SIG-M5 treated with dmso at 0.1 percent for 504 hours (cell line): ENCODE measurements at regions not wholly inside any gene's neighbourhood (a gene's known extent, or its start where the extent isn't known, plus 50 kb on each side); places are given as distances from the start of the nearest gene placed in this dataset.

ENCODE experiments used
- DNase-seq: peaks from one replicate; lab custom pipeline; 2025; ENCODE audit not compliant: unreplicated experiment; lab: John Stamatoyannopoulos, UW

DNA sequence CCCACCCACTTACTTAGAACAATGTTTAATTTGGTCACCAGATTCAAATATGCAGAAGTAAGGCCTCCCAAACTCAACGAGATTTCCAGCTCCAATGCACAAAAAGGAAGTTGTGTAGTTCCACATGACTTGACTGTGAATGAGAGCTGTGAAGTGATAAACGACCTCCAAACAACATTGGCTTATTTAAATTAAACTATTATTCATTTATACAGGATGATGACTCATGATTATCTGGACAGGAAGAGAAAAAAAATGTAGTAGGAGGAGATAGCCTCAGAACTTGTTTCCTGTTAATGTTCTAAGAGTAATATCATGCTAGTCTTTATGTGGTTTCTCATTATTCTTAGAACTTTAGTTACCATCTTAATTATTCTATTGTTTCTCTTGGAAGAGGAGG, 237.3 kb downstream of the C1D start:
- no peak for DNase-seq

DNA sequence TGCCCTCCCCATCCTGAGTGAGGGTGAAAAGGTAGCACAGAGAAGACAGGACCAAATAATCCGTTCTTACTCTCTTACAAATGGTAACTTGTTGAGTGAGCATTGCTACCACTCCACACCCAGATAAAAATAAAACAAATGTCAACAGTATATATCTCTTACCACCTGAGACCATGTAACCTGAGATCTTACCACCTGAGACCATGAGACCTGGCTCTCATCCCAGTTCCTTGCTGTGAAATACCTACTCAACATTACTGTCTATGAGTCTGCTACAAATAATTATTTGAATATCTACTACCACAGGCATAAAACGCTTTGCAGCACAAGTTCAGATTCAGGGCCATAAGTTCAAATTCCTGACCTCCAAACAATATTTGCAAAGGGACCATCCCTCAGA, 234.7 kb downstream of the C1D start:
- DNase-seq = no peak

DNA sequence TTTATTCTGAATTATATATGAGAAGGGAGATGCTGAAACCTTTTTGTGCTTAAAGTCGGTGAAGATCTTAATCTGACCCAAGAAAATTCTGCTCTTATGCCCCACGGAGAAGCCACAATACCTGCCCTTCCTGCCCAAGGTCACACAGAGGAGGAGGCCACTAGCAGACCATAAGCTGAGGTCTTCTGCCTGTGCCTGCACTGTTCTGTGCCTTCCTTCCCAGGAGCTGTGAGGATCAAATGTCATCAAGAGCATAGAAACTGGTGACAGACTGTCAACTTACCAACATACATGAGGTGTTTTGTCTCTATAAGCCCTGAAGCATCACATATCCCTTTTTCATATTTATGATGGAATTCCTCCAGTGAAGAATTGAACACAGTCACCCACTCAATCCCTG, 233.3 kb downstream of the C1D start:
- no peak for DNase-seq

DNA sequence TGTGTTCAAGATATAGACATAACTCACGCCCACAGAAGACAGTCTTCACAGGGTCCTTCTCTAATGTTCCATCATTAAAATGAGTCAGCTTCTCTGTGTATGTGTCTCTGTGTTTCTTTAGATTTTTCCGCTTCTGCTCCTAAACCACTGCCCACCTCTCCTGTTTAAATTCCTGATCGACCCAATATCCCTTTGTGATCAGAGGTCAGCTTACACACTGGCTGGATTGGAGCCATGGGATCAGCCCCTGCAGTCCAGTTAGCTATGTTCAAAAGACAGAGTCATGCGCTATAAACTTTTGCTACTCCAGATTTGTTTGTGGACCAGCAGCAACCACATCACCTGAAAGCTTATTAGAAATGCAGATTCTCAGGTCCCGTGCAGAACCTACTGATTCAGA, 229.2 kb downstream of the C1D start:
- DNase-seq = no peak

DNA sequence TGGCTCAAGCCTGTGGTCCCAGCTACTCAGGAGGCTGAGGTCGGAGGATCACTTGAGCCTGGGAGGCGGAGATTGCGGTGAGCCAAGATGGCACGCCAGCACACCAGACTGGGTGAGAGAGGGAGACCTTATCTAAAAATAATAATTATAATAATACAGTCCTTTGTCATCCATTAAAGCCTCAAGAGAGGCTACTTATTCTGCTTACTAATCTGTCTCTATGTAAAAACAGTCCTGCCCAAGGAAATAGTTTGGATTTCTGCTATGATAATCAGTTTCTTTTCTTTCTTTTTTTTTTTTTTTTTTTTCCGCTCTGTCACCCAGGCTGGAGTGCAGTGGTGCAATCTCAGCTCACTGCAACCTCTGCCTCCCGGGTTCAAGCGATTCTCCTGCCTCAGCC, 228.3 kb downstream of the C1D start:
- DNase-seq = no peak

DNA sequence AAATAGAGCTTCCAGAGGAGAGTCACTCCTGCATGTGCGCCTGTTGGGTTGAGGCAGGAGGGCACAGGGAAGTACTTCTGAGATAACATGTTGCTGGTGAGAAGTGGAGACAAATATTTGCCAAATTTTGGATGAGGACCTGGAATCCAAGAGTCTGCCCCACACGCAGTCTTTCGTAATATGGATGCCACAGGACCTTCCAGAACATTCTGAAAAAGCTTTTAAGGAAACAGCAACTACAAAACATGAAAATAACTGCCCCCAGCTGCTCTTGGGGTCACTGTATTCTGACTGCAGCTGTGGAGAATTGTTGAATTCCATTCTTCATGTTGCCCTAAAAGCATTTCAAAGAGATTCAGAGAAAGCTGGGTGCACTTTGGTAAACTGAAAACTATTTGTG, 227.5 kb downstream of the C1D start:
- no peak for DNase-seq

DNA sequence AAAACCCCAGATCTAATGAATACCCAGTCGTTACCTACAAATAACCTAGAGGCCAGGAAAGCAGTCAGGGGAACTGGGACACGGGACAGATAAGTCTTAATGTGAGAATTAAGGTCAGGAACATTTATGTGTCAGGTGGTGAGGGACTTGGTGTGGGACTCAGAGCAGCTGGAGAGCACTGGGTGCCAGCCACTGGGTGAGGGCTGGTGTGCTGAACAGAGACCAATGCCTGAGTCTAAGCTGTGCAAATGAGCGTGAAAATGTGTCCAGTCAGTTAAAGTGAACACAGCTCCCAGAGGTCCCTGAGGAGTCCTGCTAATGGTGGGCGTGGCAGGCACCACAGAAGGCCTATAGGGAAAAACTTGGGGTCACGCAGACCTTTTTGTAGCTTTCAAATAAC, 225.9 kb downstream of the C1D start:
- DNase-seq = no peak

DNA sequence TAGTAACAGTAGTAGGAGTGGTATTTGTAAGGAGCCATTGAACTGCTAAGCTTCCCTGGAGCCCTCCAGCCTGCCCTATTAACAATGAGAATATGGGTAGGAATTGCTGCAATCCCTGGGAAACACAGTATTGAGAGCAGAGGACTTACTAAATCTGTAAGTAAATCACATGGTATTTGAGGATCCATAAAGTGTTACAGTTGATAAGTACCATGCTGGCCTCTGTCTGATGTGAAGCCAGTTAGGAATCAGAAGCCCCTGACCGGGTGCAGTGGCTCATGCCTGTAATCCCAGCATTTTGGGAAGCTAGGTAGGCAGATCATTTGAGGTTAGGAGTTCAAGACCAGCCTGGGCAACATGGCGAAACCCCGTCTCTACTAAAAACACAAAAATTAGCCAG, 224.6 kb downstream of the C1D start:
- no peak for DNase-seq

DNA sequence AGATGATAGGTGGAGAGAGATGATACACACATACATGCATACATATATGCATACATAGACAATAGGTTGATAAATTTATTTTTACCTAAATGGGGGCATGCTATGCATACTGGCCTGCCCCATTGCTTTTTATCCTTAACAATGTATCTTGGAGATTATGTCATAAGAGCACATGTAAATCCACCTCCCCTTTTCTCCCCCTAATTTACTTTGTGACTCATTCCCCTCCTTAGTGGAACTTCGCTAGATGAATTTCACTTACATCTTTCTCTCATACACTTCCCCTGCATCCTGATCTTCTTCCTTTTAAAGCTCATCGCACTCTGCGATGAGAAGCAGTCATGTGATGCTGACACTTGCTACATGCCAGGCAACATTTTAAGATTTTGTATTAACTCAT, 223.6 kb downstream of the C1D start:
- no peak for DNase-seq

DNA sequence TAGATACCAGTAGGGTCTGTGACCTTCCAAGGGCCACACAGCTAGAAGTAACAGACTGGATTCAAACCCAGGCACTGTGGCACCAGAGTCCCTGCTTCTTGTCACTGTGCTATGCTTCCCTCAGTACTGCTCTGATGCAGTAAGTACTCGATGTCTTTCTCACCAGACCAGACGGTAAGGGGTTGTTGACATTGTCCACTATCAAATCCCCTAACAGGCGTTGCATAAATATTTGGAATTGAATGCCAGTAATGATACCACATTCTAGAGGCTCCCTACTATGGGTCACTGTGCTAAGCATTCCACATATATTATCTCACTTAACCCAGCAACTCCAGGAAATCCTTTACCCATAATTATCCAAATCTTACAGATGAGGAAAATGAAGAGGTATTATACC, 223.1 kb downstream of the C1D start:
- DNase-seq = no peak

DNA sequence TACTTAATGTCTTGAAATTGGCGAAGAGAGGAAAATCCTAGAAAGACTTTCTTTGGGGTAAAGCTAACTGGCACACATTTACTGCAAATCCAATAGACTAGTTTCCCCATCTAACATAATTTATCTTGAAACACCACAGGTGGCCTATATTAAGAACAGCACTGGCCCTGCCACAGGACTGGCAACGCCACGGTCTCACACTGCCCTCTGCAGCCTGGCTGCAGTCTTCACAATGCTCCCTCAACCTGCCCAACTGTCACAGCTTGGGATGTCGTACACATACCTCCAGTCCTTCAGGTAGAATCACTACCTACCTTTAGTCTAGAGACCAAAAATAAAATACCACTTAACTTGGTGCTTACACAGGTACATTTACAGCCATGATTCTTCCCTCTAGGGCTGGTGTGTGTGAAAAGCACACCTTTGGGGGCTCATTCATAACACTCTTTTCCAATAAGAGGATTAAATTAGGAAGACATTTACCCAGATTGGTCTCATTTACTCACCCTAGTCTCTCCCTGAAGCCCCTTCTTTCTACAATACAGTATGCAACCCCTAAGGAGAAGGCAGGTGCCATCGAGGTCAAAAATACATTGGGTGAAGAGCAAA, 222.2 kb downstream of the C1D start:
- peak; percentile 49 for DNase-seq

DNA sequence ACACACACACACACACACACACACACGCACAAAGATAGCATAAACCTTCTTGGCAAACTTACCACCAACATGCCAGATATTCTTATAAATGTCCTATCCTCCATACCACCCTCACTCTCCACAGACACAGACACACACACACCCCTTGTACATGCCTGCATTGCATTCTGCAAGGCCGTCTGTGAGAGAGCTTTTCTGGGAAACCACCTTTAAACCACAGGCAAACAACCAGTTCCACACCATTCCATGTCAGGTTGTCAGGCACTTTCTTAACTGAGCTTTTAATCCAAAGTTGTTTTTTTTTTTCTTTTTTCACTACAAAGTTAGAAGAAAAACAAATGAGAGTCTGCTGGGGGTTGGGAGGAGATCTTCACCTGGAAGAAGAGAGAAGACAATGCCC, 221.1 kb downstream of the C1D start:
- DNase-seq = no peak

DNA sequence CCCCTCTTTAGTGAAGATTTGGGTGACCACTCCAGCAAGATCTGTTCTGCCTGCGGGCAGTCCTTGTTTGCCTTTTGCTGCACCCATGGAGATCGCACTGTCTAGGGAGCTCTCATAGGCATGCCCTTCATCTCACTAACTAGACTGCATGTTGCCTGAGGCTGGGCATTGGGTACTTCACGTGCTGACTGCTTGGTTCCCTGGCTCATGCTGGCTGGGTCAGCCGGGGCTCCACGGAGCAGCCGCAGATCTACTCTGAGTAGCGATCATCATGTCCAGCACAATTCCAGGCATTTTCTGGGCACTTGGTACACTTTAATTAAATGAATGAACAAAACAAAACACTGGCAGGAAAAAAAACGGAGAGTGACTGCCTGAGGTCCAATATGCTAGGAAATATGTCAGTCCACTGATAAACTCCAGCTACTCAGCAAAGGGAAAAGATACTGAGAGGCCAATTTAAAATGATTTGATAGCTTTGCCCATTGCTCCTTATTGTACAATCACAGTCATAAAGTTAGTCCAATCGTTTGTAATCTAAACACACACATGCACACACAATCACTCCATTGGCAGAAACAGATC, 220.3 kb downstream of the C1D start:
- no peak for DNase-seq

DNA sequence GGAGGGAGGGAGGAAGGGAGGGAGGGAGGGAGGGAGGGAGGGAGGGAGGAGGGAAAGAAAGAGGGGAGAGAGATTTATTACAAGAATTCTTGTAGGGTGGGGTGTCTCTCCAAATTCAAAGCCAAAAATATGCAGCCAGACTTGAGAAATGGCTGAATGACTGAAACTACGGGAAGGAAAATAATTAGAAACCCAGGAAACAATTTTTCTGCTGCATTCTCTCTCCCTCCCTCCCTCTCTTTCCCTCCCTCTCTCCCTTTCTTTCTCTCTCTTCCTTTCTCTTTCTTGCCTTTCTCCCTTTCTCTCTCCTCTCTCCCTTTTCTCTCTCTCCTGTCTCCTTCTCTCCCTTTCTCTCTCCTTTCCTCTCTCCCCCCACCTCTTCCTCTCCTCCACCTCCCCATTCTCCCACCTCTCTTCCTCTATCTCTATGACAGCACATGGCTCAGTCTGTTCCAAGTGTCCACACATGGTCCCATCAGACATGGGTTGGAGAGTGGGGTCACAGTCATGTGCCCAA, 218.7 kb downstream of the C1D start:
- DNase-seq = no peak

DNA sequence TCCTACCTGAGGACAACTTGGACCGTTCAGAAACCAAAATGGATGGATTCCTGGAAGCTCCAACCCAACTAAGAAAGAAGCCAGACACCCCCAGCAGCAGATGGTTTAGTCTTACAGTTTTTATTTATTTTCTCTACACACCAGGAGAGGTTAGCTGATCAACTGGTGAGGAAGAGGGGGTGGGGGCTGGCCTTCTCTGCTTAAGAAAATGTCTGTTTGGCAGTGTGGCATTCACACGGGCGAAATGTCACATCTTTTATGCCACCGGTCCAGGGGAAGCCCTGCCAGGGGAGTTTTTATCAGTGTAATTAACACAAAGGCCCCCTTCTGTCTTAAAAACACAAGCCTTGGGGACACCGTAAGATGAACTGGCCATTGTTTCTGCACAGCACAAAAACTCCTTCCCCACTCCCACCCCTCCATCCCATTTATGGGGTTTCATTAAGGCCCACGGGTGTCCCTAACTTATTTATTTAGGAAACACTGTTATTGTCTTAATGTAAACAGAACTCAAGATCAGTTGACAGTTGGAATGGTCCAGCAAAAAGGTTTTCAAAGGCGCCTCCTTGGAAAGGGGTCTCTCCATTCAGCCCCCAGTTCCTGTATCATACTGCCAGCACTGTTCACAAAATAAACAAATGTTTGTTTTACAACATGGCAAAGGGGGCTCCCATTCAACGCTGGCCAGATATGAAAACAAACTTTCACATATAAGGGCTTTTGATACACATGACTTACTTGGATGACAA, 217.0 kb downstream of the C1D start:
- no peak for DNase-seq

DNA sequence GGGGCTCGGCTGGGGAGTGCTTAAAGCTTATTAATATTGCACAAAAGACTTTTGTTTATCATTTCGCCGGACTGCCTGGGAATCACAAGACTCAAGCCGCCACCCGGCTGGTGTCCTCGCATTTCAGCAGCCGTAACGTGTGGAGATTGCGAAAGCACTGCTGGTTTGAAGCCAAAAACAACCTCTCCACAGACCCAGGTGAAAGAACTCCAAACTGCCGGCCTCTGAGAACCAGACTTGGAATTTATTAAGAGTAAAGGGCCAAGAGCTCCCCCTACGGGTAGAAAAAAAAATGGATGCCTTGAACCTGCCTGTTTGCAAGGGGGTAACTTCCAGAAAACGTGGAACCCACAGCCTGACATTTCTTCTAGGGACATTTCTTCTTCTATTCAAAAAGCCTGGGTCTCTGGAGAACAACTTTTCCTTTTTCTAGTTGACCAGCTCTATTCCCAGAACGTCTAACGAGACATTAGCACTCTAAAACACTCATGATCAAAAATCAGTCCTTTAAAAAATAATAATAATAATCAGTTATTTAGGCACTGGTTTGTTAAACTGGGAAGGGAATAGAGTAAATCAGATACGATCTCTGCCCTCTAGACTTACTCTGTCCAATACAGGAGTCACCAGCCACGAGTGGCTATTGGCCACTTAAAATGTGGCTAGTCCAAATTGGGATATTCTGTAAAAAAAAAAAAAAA, 216.3 kb downstream of the C1D start:
- peak; percentile 59 for DNase-seq

DNA sequence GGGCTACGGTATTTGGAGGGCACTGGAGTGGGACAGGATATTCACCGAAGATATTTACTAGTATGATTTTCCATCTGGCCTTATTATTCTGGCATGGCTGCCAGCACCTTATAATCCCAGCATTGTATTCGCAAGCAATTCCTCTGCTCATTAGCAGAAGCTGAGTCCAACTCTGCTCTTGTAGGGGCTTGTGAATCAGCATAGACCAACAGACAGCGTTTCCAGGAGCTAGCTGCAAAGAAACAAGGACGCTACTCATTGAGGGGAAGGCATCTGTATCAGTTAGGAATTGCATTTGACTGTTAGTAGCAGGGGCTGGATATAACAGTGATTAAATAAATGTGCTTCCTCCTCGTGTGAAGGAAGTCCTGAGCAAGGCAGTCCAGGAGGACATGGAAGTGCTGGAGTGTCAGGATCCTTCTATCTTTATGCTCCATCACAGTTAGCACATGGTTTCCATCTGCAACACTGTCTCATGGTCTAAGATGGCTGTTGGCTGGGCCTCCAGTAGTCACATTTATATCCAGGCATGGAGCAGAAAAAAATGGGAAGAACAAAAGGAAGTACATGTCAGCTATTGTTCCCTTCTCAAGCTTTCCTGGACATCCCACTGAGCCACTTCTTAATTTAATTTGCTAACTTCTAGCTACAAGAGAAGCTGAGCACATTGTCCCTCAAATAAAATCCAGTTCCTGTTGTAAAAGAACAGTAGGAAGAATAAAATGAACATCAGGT, 214.1 kb downstream of the C1D start:
- DNase-seq = no peak

DNA sequence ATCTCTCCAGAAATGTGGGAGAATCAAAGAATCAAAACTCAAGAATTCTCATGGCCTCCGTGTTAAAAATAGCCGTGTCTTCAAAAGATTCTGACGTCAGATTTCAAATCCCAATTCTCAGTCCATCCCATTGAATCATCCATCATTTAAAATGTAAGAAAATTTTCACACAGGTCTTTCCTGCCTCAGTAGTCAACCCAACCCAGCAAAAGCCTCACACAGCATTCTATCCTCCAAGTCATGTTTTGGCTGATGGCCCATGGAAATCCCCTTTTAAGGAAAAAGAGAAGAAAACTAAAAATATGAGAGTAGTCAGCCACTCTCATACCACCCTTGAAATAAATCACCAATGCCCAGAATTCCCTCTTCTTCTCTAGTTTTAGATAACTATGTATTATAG, 211.8 kb downstream of the C1D start:
- no peak for DNase-seq

DNA sequence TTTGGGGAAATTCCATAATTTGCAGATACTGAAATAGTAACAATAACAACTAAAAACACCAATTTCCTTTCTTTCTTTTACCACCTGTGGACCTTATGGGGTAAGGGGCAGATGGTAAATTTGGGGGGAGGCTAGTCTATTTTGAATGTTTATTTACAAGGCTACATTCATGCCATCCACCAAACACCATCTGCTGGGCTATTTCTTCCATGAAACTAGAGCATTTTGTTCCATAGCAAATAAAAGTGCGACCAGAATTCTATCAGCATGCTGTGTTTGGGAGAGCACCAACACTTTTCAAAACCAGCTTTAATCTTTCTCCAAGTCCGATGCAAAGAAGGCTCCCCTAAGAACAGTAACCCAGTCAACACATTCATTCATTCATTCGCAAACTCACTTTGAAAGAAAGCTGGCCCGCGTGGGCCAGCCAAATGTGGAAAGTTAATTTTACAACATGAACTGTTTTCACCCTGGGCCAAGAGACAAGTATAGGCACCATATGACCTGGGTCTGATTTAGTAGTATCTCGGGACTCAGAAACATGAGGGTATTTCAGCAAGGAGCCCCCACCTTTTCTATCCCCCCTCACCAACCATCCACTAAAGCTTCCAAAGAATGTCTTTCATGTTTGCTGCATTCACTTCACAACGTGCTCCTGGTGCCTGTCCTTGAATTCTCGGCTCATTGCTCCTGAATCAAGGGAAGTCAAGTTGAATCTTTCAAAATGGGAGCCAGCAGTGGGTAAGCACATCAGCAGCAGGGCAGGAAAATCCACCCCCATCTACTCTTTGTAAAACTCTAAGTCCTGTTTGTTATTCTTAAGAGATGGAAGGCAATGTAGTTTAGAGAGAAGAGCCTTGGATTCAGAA, 210.6 kb downstream of the C1D start:
- DNase-seq = no peak

DNA sequence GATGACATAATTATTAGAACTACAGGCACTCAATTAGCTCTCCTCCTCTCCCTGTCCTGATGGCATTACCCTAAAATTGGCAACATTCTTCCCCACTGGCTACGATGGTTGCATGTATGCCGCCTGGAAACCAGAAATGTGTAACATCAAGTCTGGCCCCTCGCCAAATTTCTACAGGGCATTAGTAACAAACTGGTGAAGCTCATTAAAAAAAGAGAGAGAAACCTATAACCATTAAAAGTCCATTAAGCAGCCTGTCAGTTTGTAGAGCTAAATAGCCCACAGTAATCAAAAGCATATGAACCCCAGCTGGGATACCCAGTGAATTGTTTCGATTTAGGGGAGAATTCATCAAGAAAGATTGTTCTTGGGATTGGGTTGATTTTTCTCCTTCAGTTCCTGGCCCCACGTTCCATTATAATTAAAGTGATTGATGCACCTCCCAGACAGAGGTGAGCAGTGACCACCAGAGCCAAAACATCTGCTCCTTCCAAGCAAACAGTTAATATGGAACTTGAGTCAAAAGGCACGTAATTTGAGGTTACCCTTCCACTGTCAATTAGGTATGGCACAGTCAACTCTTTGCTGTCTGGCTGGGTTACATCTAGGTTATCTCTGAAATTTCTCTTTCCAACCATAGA, 208.6 kb downstream of the C1D start:
- DNase-seq = no peak
